HEK293 (cell line): ENCODE measurements at regions not wholly inside any gene's neighbourhood (a gene's known extent, or its start where the extent isn't known, plus 50 kb on each side); places are given as distances from the start of the nearest gene placed in this dataset.

Source experiments
- CTCF ChIA-PET: fragments of 350-600 bp; formaldehyde crosslinking; extraction: SDS; loops from one replicate; lab custom pipeline; 2021; ENCODE audit warnings: antibody characterized with exemption; lab: Yijun Ruan, JAX
- POLR2A ChIA-PET: fragments of 300-600 bp; formaldehyde crosslinking; extraction: SDS; loops from one replicate; lab custom pipeline; 2020; ENCODE audit warnings: antibody characterized with exemption, inconsistent platforms; lab: Yijun Ruan, JAX
- H3K27ac ChIP-seq: fragments of 200-500 bp; sonication (Bioruptor generic); 2 replicates; pipeline ENCODE4 v1.5.1; 2014; ENCODE audit warnings: low read depth, low read length, control low read depth, inconsistent platforms; ENCODE audit errors: extremely low read depth
- H3K36me3 ChIP-seq, 2 experiments: fragments of 200-500 bp in 1 of 2; sonication (Bioruptor generic) in 1 of 2; 1 replicate in 1 of 2; 2 replicates in 1 of 2; pipeline ENCODE4 v1.5.1; 2014 to 2017; ENCODE audit warnings: inconsistent platforms in 2 of 2, low read length in 2 of 2; ENCODE audit not compliant: control insufficient read depth in 2 of 2, insufficient read depth in 1 of 2
- H3K4me1 ChIP-seq: fragments of 200-500 bp; sonication (Bioruptor generic); 2 replicates; pipeline ENCODE4 v1.5.1; 2014; ENCODE audit warnings: mild to moderate bottlenecking, low read length, inconsistent platforms; ENCODE audit not compliant: control insufficient read depth, insufficient read depth
- H3K4me3 ChIP-seq: 2 replicates; pipeline ENCODE4 v1.5.1; 2011; ENCODE audit warnings: low read depth, mild to moderate bottlenecking, control low read depth, low read length, moderate library complexity
- H3K9me3 ChIP-seq: fragments of 200-500 bp; sonication (Bioruptor generic); 2 replicates; pipeline ENCODE4 v1.5.1; 2014; ENCODE audit warnings: low read depth, low read length, inconsistent platforms; ENCODE audit not compliant: control insufficient read depth, insufficient read depth
- IKZF3 ChIP-seq: fragments of 450-650 bp; IDR thresholded peaks from 2 replicates; pipeline ENCODE4 v1.5.0; 2018; ENCODE audit warnings: missing biosample characterization, mild to moderate bottlenecking, missing genetic modification characterization, moderate library complexity
- KLF10 ChIP-seq: fragments of 450-650 bp; IDR thresholded peaks from 2 replicates; pipeline ENCODE4 v1.5.1; 2018; ENCODE audit warnings: missing biosample characterization, mild to moderate bottlenecking, missing genetic modification characterization
- PRDM10 ChIP-seq: fragments of 450-650 bp; formaldehyde crosslinking; IDR thresholded peaks from 2 replicates; pipeline ENCODE4 v1.5.1; 2016; ENCODE audit warnings: missing biosample characterization, missing genetic modification characterization
- PRDM4 ChIP-seq: fragments of 450-650 bp; formaldehyde crosslinking; IDR thresholded peaks from 2 replicates; pipeline ENCODE4 v1.5.1; 2017; ENCODE audit warnings: missing biosample characterization, missing genetic modification characterization
- ZBTB10 ChIP-seq: fragments of 450-650 bp; formaldehyde crosslinking; IDR thresholded peaks from 2 replicates; pipeline ENCODE4 v1.5.1; 2016; ENCODE audit warnings: missing biosample characterization, missing genetic modification characterization
- ZFHX2 ChIP-seq: fragments of 450-650 bp; formaldehyde crosslinking; conservative IDR thresholded peaks from 2 replicates; pipeline ENCODE4 v1.5.1; 2016; ENCODE audit warnings: missing biosample characterization, missing genetic modification characterization
- ZNF114 ChIP-seq: fragments of 450-650 bp; formaldehyde crosslinking; IDR thresholded peaks from 2 replicates; pipeline ENCODE4 v1.5.0; 2017; ENCODE audit warnings: missing biosample characterization, missing genetic modification characterization
- ZNF132 ChIP-seq: fragments of 450-650 bp; formaldehyde crosslinking; IDR thresholded peaks from 2 replicates; pipeline ENCODE4 v1.5.1; 2017; ENCODE audit warnings: missing biosample characterization, missing genetic modification characterization, borderline replicate concordance
- ZNF280D ChIP-seq: fragments of 450-650 bp; formaldehyde crosslinking; IDR thresholded peaks from 2 replicates; pipeline ENCODE4 v1.5.1; 2016; ENCODE audit warnings: missing biosample characterization, missing genetic modification characterization
- ZNF449 ChIP-seq: fragments of 450-650 bp; formaldehyde crosslinking; IDR thresholded peaks from 2 replicates; pipeline ENCODE4 v1.5.1; 2017; ENCODE audit warnings: missing biosample characterization, mild to moderate bottlenecking, missing genetic modification characterization, moderate library complexity
- ZNF513 ChIP-seq: fragments of 450-650 bp; IDR thresholded peaks from 2 replicates; pipeline ENCODE4 v1.5.1; 2018; ENCODE audit warnings: missing biosample characterization, missing genetic modification characterization
- ZNF561 ChIP-seq: fragments of 450-650 bp; IDR thresholded peaks from 2 replicates; pipeline ENCODE4 v1.5.1; 2018; ENCODE audit warnings: missing biosample characterization, missing genetic modification characterization, borderline replicate concordance
- ZNF692 ChIP-seq: fragments of 450-650 bp; formaldehyde crosslinking; IDR thresholded peaks from 2 replicates; pipeline ENCODE4 v1.5.1; 2016; ENCODE audit warnings: missing biosample characterization, missing genetic modification characterization
- ZNF791 ChIP-seq: fragments of 450-650 bp; formaldehyde crosslinking; IDR thresholded peaks from 2 replicates; pipeline ENCODE4 v1.5.1; 2016; ENCODE audit warnings: missing biosample characterization, missing genetic modification characterization
- ZNF792 ChIP-seq: fragments of 450-650 bp; formaldehyde crosslinking; IDR thresholded peaks from 2 replicates; pipeline ENCODE4 v1.5.1; 2016; ENCODE audit warnings: missing biosample characterization, missing genetic modification characterization

- no peaks in the 10 kb centered on the region for H3K9me3 ChIP-seq
- TF ChIP-seq ZNF114 (no peak), ZNF692 (tag by site-specific recombination) (no peak), ZNF791 (tag by site-specific recombination) (no peak), ZFHX2 (no peak), PRDM4 (no peak), ZNF513 (tag by site-specific recombination) (no peak), ZNF792 (tag by site-specific recombination) (no peak), ZNF280D (tag by site-specific recombination) (no peak), ZNF561 (tag by site-specific recombination) (no peak), PRDM10 (tag by site-specific recombination) (no peak)
- TF ChIP-seq, all 188 proteins: peak for 0
- no peaks in the 10 kb centered on the region for H3K4me1 ChIP-seq
- no peak overlapping the region for H3K27ac ChIP-seq
- POLR2A ChIA-PET: no interaction called here
- H3K36me3 ChIP-seq: no peaks in the 10 kb centered on the region
- CTCF ChIA-PET: interaction anchor here (0.6 kb wide), 1 partner anchor 1979 kb away, joined by 3 read pairs; no protein-coding TSS in a partner anchor
- no peak overlapping the region for H3K4me3 ChIP-seq
Observed at GRCh38 chr3:145639003-145639606, 521.9 kb downstream of the PLOD2 start.

- Histone ChIP-seq H3K4me1 (no peaks in the 10 kb centered on the region), H3K27ac (no peak overlapping the region), H3K9me3 (no peaks in the 10 kb centered on the region), H3K4me3 (no peak overlapping the region), H3K36me3 (no peaks in the 10 kb centered on the region)
- ChIA-PET POLR2A (no interaction called here), CTCF (interaction anchor here (0.6 kb wide), 1 partner anchor 1980 kb away, joined by 3 read pairs; no protein-coding TSS in a partner anchor)
- no peak for TF ChIP-seq ZNF132
- TF ChIP-seq ZNF449 (tag by site-specific recombination): no peak
- TF ChIP-seq KLF10 (tag by site-specific recombination): no peak
- no peak for TF ChIP-seq IKZF3
- TF ChIP-seq ZBTB10 (tag by site-specific recombination): no peak
Observed at GRCh38 chr3:145639875-145640274, 521.1 kb downstream of the PLOD2 start.
